Astrocyte of the cerebellum (primary cell): ENCODE measurements at regions not wholly inside any gene's neighbourhood (a gene's known extent, or its start where the extent isn't known, plus 50 kb on each side); places are given as distances from the start of the nearest gene placed in this dataset.
"Not testable (repeated sequence)": the region's sequence is repeated elsewhere in the genome, so short reads cannot be mapped to it uniquely, and the experiment has no call there.

Experiments
- DNase-seq: peaks from one replicate; pipeline ENCODE4 v3.0.0-alpha.2; 2011; ENCODE audit warnings: low read depth
- H3K4me3 ChIP-seq: 2 replicates; pipeline ENCODE4 v1.5.1; 2011; ENCODE audit warnings: mild to moderate bottlenecking, low read depth, low read length, moderate library complexity
- CTCF ChIP-seq: IDR thresholded peaks from 2 replicates; pipeline ENCODE4 v1.5.1; 2012; ENCODE audit warnings: low read length, low read depth, moderate library complexity, mild to moderate bottlenecking; ENCODE audit errors: missing control alignments
- in situ Hi-C: cut with HindIII; loops from 2 replicates; pipeline ENCODE4 v1.10.0; 2017; ENCODE audit warnings: low sequenced_read_pairs

DNA sequence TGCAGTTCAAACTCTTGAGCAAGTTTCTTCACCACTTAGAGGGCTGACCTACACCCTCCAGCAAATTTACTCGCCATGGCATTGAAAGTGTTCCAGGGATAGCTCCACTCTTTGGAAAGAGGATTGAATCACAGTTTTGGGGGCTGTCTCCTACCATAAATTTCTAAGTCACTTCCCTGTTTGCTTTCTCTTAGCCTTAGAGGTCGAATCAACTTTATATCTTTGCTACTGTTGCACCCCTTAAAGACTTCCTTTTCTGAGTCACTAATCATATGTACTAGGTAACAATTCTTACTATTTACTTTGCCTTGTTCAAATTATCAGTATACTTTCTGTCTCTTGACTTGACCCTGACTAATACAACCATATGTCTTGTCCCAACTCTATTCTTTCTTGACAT lies 1151.8 kb upstream of the ALCAM start:
- in situ Hi-C loops, result no loop called here
- no peak for TF ChIP-seq CTCF
- no peak overlapping the region for H3K4me3 ChIP-seq
- DNase-seq, result no peak

- in situ Hi-C loops, H3K4me3 ChIP-seq, DNase-seq: not testable (repeated sequence)
Observed at GRCh38 chr3:104219046-104219445, 1147.7 kb upstream of the ALCAM start.

- no peak overlapping the region for H3K4me3 ChIP-seq
- in situ Hi-C loops, result loop anchor here (5.0 kb wide), 1 partner anchor 102 kb away; no protein-coding TSS in a partner anchor
- DNase-seq, result no peak
- no peak for TF ChIP-seq CTCF
Observed at GRCh38 chr3:104234442-104235194, 1132.1 kb upstream of the ALCAM start.

- DNase-seq, result no peak
- in situ Hi-C loops, result no loop called here
- TF ChIP-seq CTCF, result no peak
- H3K4me3 ChIP-seq, result no peak overlapping the region
Observed at GRCh38 chr3:104244680-104245220, 1122.0 kb upstream of the ALCAM start.

GRCh38 chr3:104245261-104245660 lies 1121.4 kb upstream of the ALCAM start:
- in situ Hi-C loops, result no loop called here
- no peak for DNase-seq
- no peak overlapping the region for H3K4me3 ChIP-seq
- no peak for TF ChIP-seq CTCF

- H3K4me3 ChIP-seq, result no peak overlapping the region
- in situ Hi-C loops, result no loop called here
- TF ChIP-seq CTCF, result no peak
- no peak for DNase-seq
Observed at GRCh38 chr3:104245981-104246380, 1120.7 kb upstream of the ALCAM start.

DNA sequence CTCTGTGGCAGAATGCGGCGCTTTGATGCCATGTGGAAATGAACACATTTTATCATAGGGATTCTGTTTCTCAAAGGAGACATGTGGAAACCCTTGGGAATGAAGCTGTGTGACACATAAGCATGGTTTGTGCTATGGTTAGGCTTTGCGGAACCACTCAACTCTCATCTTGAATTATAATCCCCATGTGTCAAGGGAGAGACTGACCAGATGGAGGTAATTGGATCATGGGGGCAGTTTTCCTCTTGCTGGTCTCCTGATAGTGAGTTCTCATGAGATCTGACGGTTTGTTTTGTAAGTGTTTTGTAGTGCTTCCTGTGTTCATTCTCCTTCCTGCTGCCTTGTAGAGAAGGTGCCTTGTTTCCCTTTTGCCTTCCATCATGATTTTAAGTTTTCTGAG lies 1109.2 kb upstream of the ALCAM start:
- in situ Hi-C loops, result no loop called here
- no peak for TF ChIP-seq CTCF
- no peak for DNase-seq
- H3K4me3 ChIP-seq, result no peak overlapping the region
